ENCODE measurements at regions not wholly inside any gene's neighbourhood (a gene's known extent, or its start where the extent isn't known, plus 50 kb on each side); places are given as distances from the start of the nearest gene placed in this dataset.

DNA sequence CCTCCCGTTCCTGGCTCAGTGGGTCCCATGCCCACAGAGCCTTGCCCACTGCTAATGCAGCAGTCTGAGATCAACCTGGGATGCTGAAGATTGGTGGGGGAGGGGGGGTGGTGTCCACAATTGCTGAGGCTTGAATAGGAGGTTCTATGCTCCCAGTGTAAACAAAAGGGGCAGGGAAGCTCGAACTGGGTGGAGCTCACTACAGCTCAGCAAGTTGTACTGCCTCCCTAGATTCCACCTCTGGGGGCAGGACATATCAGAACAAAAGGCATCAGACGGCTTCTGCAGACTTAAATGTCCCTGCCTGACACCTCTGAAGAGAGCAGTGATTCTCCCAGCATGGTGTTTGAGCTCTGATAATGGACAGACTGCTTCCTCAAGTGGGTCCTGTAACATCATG lies 885.6 kb upstream of the COX7C start:
- TF ChIP-seq CTCF (IDR thresholded peaks at IDR 0.05) (no peak), POLR2AphosphoS5 (IDR thresholded peaks at IDR 0.05) (no peak), POLR2A (IDR thresholded peaks at IDR 0.05) (no peak)
